Chondrocyte (in vitro differentiated cells): ENCODE measurements at regions not wholly inside any gene's neighbourhood (a gene's known extent, or its start where the extent isn't known, plus 50 kb on each side); places are given as distances from the start of the nearest gene placed in this dataset.

ENCODE experiments used
- DNase-seq: peaks from one replicate; pipeline ENCODE4 v3.0.0; 2021; ENCODE audit warnings: mixed read lengths, low spot score
- H3K27ac Mint-ChIP-seq: one replicate; pipeline ENCODE4 v1.8.0; 2021; ENCODE audit warnings: mild to moderate bottlenecking, moderate library complexity, mixed read lengths; ENCODE audit not compliant: unreplicated experiment
- H3K27me3 Mint-ChIP-seq: 2 replicates; pipeline ENCODE4 v1.8.0; 2021; ENCODE audit warnings: low read depth, mixed read lengths
- H3K36me3 Mint-ChIP-seq: 2 replicates; pipeline ENCODE4 v1.8.0; 2021; ENCODE audit warnings: low read depth, mixed read lengths
- H3K4me1 Mint-ChIP-seq: 2 replicates; pipeline ENCODE4 v1.8.0; 2021; ENCODE audit warnings: low read depth, mild to moderate bottlenecking, mixed read lengths
- H3K4me3 Mint-ChIP-seq: one replicate; pipeline ENCODE4 v1.8.0; 2021; ENCODE audit warnings: mild to moderate bottlenecking, moderate library complexity, mixed read lengths; ENCODE audit not compliant: unreplicated experiment
- H3K9me3 Mint-ChIP-seq: 2 replicates; pipeline ENCODE4 v1.8.0; 2021; ENCODE audit warnings: low read depth, mixed read lengths
- TF ChIP-seq, protein P1 (sequence below): fragments of 200-600 bp; sonication (generic); IDR thresholded peaks from 2 replicates; pipeline ENCODE4 v1.5.0; 2021; ENCODE audit warnings: antibody characterized with exemption, mild to moderate bottlenecking, moderate library complexity

GRCh38 chr14:54132496-54132895, 175.9 kb upstream of the BMP4 start:
- no peaks in the 10 kb centered on the region for H3K36me3 Mint-ChIP-seq
- H3K27me3 Mint-ChIP-seq, result no peaks in the 10 kb centered on the region
- H3K4me1 Mint-ChIP-seq, result peaks cover 12% of the 10 kb centered on the region
- H3K9me3 Mint-ChIP-seq, result peaks cover 3% of the 10 kb centered on the region
- no peak overlapping the region for H3K4me3 Mint-ChIP-seq
- H3K27ac Mint-ChIP-seq, result no peak overlapping the region
- no peak for DNase-seq
- TF ChIP-seq, protein P1, sequence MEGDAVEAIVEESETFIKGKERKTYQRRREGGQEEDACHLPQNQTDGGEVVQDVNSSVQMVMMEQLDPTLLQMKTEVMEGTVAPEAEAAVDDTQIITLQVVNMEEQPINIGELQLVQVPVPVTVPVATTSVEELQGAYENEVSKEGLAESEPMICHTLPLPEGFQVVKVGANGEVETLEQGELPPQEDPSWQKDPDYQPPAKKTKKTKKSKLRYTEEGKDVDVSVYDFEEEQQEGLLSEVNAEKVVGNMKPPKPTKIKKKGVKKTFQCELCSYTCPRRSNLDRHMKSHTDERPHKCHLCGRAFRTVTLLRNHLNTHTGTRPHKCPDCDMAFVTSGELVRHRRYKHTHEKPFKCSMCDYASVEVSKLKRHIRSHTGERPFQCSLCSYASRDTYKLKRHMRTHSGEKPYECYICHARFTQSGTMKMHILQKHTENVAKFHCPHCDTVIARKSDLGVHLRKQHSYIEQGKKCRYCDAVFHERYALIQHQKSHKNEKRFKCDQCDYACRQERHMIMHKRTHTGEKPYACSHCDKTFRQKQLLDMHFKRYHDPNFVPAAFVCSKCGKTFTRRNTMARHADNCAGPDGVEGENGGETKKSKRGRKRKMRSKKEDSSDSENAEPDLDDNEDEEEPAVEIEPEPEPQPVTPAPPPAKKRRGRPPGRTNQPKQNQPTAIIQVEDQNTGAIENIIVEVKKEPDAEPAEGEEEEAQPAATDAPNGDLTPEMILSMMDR, result no peak

DNA sequence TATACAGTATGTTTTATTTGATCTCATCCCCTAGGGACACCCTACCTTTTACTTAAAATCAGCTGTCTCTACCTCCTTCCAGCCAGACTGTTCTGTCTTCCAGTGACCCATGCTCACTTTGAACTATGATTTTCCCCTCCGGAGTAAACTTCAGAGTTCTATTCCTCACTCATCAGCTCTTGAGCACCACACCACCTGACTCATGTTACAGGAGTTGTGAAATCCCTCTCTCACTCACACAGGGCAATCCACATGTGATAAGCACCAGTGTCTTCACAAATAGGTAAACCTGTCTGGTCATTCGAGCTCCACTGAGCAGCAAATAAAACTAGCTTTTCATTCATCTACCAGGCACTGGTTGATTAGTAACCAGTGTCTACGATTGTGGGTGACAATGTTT, 177.3 kb upstream of the BMP4 start:
- TF ChIP-seq, protein P1, result no peak
- Mint-ChIP-seq H3K27ac (no peak overlapping the region), H3K4me1 (peaks cover 23% of the 10 kb centered on the region), H3K36me3 (no peaks in the 10 kb centered on the region), H3K9me3 (peaks cover 3% of the 10 kb centered on the region), H3K4me3 (no peak overlapping the region), H3K27me3 (no peaks in the 10 kb centered on the region)
- no peak for DNase-seq

DNA sequence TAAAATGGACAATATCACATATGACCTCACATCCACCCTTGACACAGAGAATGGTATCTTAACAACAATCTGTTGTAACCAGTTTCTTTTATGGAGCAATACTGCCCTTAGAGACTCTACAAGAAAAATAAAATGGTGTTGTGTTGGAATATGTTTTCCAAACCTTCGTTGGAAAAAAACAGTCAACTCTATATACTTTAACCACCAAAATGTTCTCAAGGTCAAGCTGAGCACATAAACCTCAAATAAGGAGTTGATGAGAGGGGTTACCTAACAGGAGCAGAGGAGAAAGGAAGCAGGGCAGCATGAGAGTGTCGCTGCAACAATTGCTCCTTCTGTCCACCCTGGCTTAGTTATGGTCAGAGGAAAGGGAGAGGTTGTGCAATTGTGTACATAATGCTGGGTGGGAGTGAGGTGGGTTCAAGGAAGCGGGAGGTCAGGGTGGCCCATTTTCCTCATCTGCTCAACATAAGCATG, 179.2 kb upstream of the BMP4 start:
- H3K36me3 Mint-ChIP-seq, result no peaks in the 10 kb centered on the region
- H3K27me3 Mint-ChIP-seq, result no peaks in the 10 kb centered on the region
- peaks cover 22% of the 10 kb centered on the region for H3K4me1 Mint-ChIP-seq
- no peaks in the 10 kb centered on the region for H3K9me3 Mint-ChIP-seq
- H3K4me3 Mint-ChIP-seq, result no peak overlapping the region
- no peak overlapping the region for H3K27ac Mint-ChIP-seq
- no peak for DNase-seq
- TF ChIP-seq, protein P1, result no peak

GRCh38 chr14:54136894-54137613, 180.4 kb upstream of the BMP4 start:
- no peaks in the 10 kb centered on the region for H3K9me3 Mint-ChIP-seq
- no peaks in the 10 kb centered on the region for H3K27me3 Mint-ChIP-seq
- no peak overlapping the region for H3K27ac Mint-ChIP-seq
- H3K4me1 Mint-ChIP-seq, result peaks cover 22% of the 10 kb centered on the region
- TF ChIP-seq, protein P1, result no peak
- H3K4me3 Mint-ChIP-seq, result no peak overlapping the region
- DNase-seq, result no peak
- no peaks in the 10 kb centered on the region for H3K36me3 Mint-ChIP-seq

- H3K27ac Mint-ChIP-seq, result no peak overlapping the region
- TF ChIP-seq, protein P1, result no peak
- peaks cover 22% of the 10 kb centered on the region for H3K4me1 Mint-ChIP-seq
- no peak for DNase-seq
- H3K27me3 Mint-ChIP-seq, result no peaks in the 10 kb centered on the region
- H3K4me3 Mint-ChIP-seq, result no peak overlapping the region
- no peaks in the 10 kb centered on the region for H3K9me3 Mint-ChIP-seq
- no peaks in the 10 kb centered on the region for H3K36me3 Mint-ChIP-seq
These were observed 181.0 kb upstream of the BMP4 start for GRCh38 chr14:54137614-54137961.
